Suprapubic skin (tissue), 4 donors: ENCODE measurements at regions not wholly inside any gene's neighbourhood (a gene's known extent, or its start where the extent isn't known, plus 50 kb on each side); places are given as distances from the start of the nearest gene placed in this dataset.

Experiments
- DNase-seq, 2 donors: peaks; one replicate each; pipeline ENCODE4 v3.0.0-alpha.2; 2019; ENCODE audit warnings: low spot score in 2 of 2
- H3K27ac ChIP-seq: fragments of 200-600 bp; sonication (generic); one replicate; pipeline ENCODE4 v1.5.1; 2019
- H3K27me3 ChIP-seq: fragments of 200-600 bp; sonication (generic); one replicate; pipeline ENCODE4 v1.5.1; 2019
- H3K36me3 ChIP-seq: fragments of 200-600 bp; sonication (generic); one replicate; pipeline ENCODE4 v1.5.1; 2019
- H3K4me1 ChIP-seq: fragments of 200-600 bp; sonication (generic); one replicate; pipeline ENCODE4 v1.5.1; 2019
- H3K4me3 ChIP-seq: fragments of 200-600 bp; sonication (generic); one replicate; pipeline ENCODE4 v1.5.1; 2019; ENCODE audit warnings: mild to moderate bottlenecking
- H3K9me3 ChIP-seq: fragments of 200-600 bp; sonication (generic); one replicate; pipeline ENCODE4 v1.5.1; 2019
- CTCF ChIP-seq, 2 donors: fragments of 200-600 bp in 1 of 2; fragments of 450-650 bp in 1 of 2; sonication (generic) in 1 of 2; IDR thresholded peaks; one replicate each; pipeline ENCODE4 v1.5.1; 2016 to 2019; ENCODE audit warnings: antibody characterized with exemption in 2 of 2, mild to moderate bottlenecking in 1 of 2, moderate library complexity in 1 of 2
- EP300 ChIP-seq: sonication (generic); formaldehyde crosslinking; IDR thresholded peaks from one replicate; pipeline ENCODE4 v1.6.1; 2017; ENCODE audit warnings: antibody characterized with exemption
- POLR2A ChIP-seq, 2 donors: fragments of 450-650 bp; IDR thresholded peaks; one replicate each; pipeline ENCODE4 v1.6.1; 2017; ENCODE audit warnings: antibody characterized with exemption in 2 of 2, mild to moderate bottlenecking in 2 of 2, moderate library complexity in 2 of 2
- POLR2AphosphoS5 ChIP-seq, 3 donors: sonication (generic); formaldehyde crosslinking; IDR thresholded peaks; one replicate each; pipeline ENCODE4 v1.6.1; 2017; ENCODE audit warnings: antibody characterized with exemption in 3 of 3
- WGBS: methylation state at CpG from one replicate; pipeline ENCODE4 v1.1.5; 2018; 5-methylcytosine and 5-hydroxymethylcytosine counted together

GRCh38 chrX:124250835-124251437 lies 81.5 kb upstream of the TEX13D start:
- DNase-seq: no peak
- Histone ChIP-seq H3K27me3 (no peaks in the 10 kb centered on the region), H3K27ac (no peak overlapping the region), H3K36me3 (no peaks in the 10 kb centered on the region), H3K4me3 (no peak overlapping the region), H3K9me3 (no peaks in the 10 kb centered on the region), H3K4me1 (no peaks in the 10 kb centered on the region)
- TF ChIP-seq POLR2A (IDR thresholded peaks at IDR 0.05) (no peak), CTCF (IDR thresholded peaks at IDR 0.05) (no peak), POLR2AphosphoS5 (IDR thresholded peaks at IDR 0.05) (no peak), EP300 (no peak)

- 40% methylated on average over 1 of the region's 1 CpG for WGBS
- H3K27me3 ChIP-seq: no peaks in the 10 kb centered on the region
- TF ChIP-seq POLR2AphosphoS5 (IDR thresholded peaks at IDR 0.05) (no peak), EP300 (no peak), POLR2A (IDR thresholded peaks at IDR 0.05) (no peak), CTCF (IDR thresholded peaks at IDR 0.05) (no peak)
- H3K4me1 ChIP-seq: no peaks in the 10 kb centered on the region
- no peak overlapping the region for H3K4me3 ChIP-seq
- no peak for DNase-seq
- no peak overlapping the region for H3K27ac ChIP-seq
- no peaks in the 10 kb centered on the region for H3K9me3 ChIP-seq
- no peaks in the 10 kb centered on the region for H3K36me3 ChIP-seq
These were observed 77.8 kb upstream of the TEX13D start for GRCh38 chrX:124254611-124255010.

- H3K36me3 ChIP-seq: no peaks in the 10 kb centered on the region
- 35% methylated on average over 2 of the region's 2 CpGs for WGBS
- H3K9me3 ChIP-seq: no peaks in the 10 kb centered on the region
- H3K4me3 ChIP-seq: no peak overlapping the region
- DNase-seq: no peak
- no peaks in the 10 kb centered on the region for H3K27me3 ChIP-seq
- no peak overlapping the region for H3K27ac ChIP-seq
- no peaks in the 10 kb centered on the region for H3K4me1 ChIP-seq
- TF ChIP-seq POLR2AphosphoS5 (IDR thresholded peaks at IDR 0.05): no peak
- no peak for TF ChIP-seq POLR2A (IDR thresholded peaks at IDR 0.05)
- no peak for TF ChIP-seq EP300
- no peak for TF ChIP-seq CTCF (IDR thresholded peaks at IDR 0.05)
These were observed 76.2 kb upstream of the TEX13D start for GRCh38 chrX:124256216-124256615.

GRCh38 chrX:124256629-124257380 lies 75.7 kb upstream of the TEX13D start:
- Histone ChIP-seq H3K36me3 (no peaks in the 10 kb centered on the region), H3K9me3 (no peaks in the 10 kb centered on the region), H3K4me1 (no peaks in the 10 kb centered on the region), H3K27ac (no peak overlapping the region), H3K4me3 (no peak overlapping the region), H3K27me3 (no peaks in the 10 kb centered on the region)
- TF ChIP-seq EP300 (no peak), POLR2AphosphoS5 (IDR thresholded peaks at IDR 0.05) (no peak), POLR2A (IDR thresholded peaks at IDR 0.05) (no peak), CTCF (IDR thresholded peaks at IDR 0.05) (no peak)
- WGBS: 71% methylated on average over 3 of the region's 3 CpGs
- DNase-seq: no peak

- H3K27me3 ChIP-seq: no peaks in the 10 kb centered on the region
- no peaks in the 10 kb centered on the region for H3K4me1 ChIP-seq
- DNase-seq: no peak
- no peaks in the 10 kb centered on the region for H3K9me3 ChIP-seq
- H3K27ac ChIP-seq: no peak overlapping the region
- H3K36me3 ChIP-seq: no peaks in the 10 kb centered on the region
- TF ChIP-seq CTCF (IDR thresholded peaks at IDR 0.05): no peak
- no peak for TF ChIP-seq EP300
- WGBS: 72% methylated on average over 5 of the region's 5 CpGs
- H3K4me3 ChIP-seq: no peak overlapping the region
These were observed 74.3 kb upstream of the TEX13D start for GRCh38 chrX:124257924-124258702.
